Glomerular visceral epithelial cell (primary cell): ENCODE measurements at regions not wholly inside any gene's neighbourhood (a gene's known extent, or its start where the extent isn't known, plus 50 kb on each side); places are given as distances from the start of the nearest gene placed in this dataset.
A peak's percentile ranks its signal among the peaks of the same experiment; 100 is the strongest.
"Not testable (repeated sequence)": the region's sequence is repeated elsewhere in the genome, so short reads cannot be mapped to it uniquely, and the experiment has no call there.

Source experiments
- DNase-seq: peaks from one replicate; pipeline ENCODE4 v3.0.0-alpha.2; 2016; ENCODE audit errors: extremely low spot score

GRCh38 chr16:29130131-29130711, 145.4 kb downstream of the LAT start:
- not testable (repeated sequence) for DNase-seq

- DNase-seq, result not testable (repeated sequence)
Measured at GRCh38 chr16:29129458-29130038, 144.7 kb downstream of the LAT start.

- not testable (repeated sequence) for DNase-seq
Measured at GRCh38 chr16:29128732-29129457, 144.0 kb downstream of the LAT start.

GRCh38 chr16:29127806-29128420, 143.1 kb downstream of the LAT start:
- DNase-seq, result not testable (repeated sequence)

GRCh38 chr16:29126616-29127015, 141.8 kb downstream of the LAT start:
- DNase-seq, result no peak

GRCh38 chr16:29126057-29126494, 141.2 kb downstream of the LAT start:
- DNase-seq, result no peak

GRCh38 chr16:29124828-29125227, 140.0 kb downstream of the LAT start:
- DNase-seq, result no peak

GRCh38 chr16:29124162-29124561, 139.3 kb downstream of the LAT start:
- DNase-seq, result not testable (repeated sequence)

- not testable (repeated sequence) for DNase-seq
Measured at GRCh38 chr16:29120680-29121079, 135.8 kb downstream of the LAT start.

- not testable (repeated sequence) for DNase-seq
Measured at GRCh38 chr16:29118301-29118957, 133.6 kb downstream of the LAT start.

- no peak for DNase-seq
Measured at GRCh38 chr16:29117631-29118030, 132.8 kb downstream of the LAT start.

- DNase-seq, result no peak
Measured at GRCh38 chr16:29116980-29117379, 132.1 kb downstream of the LAT start.

- DNase-seq, result not testable (repeated sequence)
Measured at GRCh38 chr16:29116207-29116606, 131.4 kb downstream of the LAT start.

GRCh38 chr16:29115802-29116141, 130.9 kb downstream of the LAT start:
- not testable (repeated sequence) for DNase-seq

- peak; percentile 52 for DNase-seq
Measured at GRCh38 chr16:29114989-29115801, 130.3 kb downstream of the LAT start.

GRCh38 chr16:29114574-29114973, 129.7 kb downstream of the LAT start:
- no peak for DNase-seq

GRCh38 chr16:29113446-29113845, 128.6 kb downstream of the LAT start:
- DNase-seq, result not testable (repeated sequence)

- DNase-seq, result no peak
Measured at GRCh38 chr16:29112755-29113347, 128.0 kb downstream of the LAT start.

GRCh38 chr16:29111901-29112680, 127.2 kb downstream of the LAT start:
- not testable (repeated sequence) for DNase-seq

- no peak for DNase-seq
Measured at GRCh38 chr16:29111421-29111820, 126.6 kb downstream of the LAT start.
